ENCODE measurements at regions not wholly inside any gene's neighbourhood (a gene's known extent, or its start where the extent isn't known, plus 50 kb on each side); places are given as distances from the start of the nearest gene placed in this dataset.
"Not testable (repeated sequence)": the region's sequence is repeated elsewhere in the genome, so short reads cannot be mapped to it uniquely, and the experiment has no call there.

- no peaks in the 10 kb centered on the region for H3K9me3 ChIP-seq
- no peak overlapping the region for H3K4me3 ChIP-seq
- no peak for FAIRE-seq
- peak in 4 of 6 donors; percentile 2 to 25 (median 12) for DNase-seq
- H3K27ac ChIP-seq = no peak overlapping the region
- WGBS, 2 donors = 88% methylated on average over 3 of the region's 3 CpGs
- no peak for TF ChIP-seq CTCF (IDR thresholded peaks at IDR 0.05)
- peaks cover 0 to 11% (median 5%) of the 10 kb centered on the region in 3 donors for H3K4me1 ChIP-seq
- no peaks in the 10 kb centered on the region for H3K36me3 ChIP-seq
- ATAC-seq = no peak
- no peaks in the 10 kb centered on the region for H3K27me3 ChIP-seq
- intact Hi-C loops (cut with DNase I) = no loop called here
Measured at GRCh38 chr2:128416806-128417205, 98.1 kb upstream of the HS6ST1 start.

DNA sequence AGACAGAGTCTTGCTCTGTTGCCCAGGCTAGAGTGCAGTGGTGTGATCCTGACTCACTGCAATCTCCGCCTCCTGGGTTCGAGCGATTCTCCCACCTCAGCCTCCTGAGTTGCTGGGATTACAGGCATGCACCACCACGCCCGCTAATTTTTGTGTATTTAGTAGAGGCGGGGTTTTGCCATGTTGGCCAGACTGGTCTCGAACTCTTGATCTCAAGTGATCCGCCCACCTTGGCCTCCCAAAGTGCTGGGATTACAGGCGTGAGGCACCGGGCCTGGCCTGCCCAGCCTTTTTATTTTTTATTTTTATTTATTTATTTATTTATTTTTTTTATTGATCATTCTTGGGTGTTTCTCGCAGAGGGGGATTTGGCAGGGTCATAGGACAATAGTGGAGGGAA, 98.6 kb upstream of the HS6ST1 start:
- H3K36me3 ChIP-seq; H3K4me3 ChIP-seq; H3K9me3 ChIP-seq; intact Hi-C loops (cut with DNase I); H3K27ac ChIP-seq; FAIRE-seq; ATAC-seq; H3K27me3 ChIP-seq: not testable (repeated sequence)
- H3K4me1 ChIP-seq = peaks cover 0 to 11% (median 5%) of the 10 kb centered on the region in 3 donors
- peak in 3 of 6 donors; percentile 1 to 24 (median 11) for DNase-seq
- 95 to 96% methylated on average over 10 to 11 of the region's 11 CpGs for WGBS, 2 donors

DNA sequence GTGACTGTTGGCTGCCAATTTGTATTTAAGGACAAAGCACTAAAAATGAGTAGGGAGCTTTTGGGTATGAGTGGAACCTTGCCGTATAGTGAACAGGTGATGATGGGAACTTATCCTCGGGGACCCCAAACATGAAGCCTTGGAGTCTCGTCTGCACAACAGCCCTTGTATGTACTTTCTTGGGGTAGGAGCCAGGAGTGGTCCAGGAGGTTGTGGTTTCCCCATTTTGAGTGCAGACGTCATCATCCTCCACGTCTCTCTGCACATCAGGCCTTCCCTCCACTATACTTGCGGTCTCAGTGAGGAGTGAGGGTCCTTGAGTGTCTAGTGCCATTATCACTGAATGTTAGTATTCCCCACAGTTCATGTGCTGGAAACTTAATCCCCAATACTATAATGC, 101.5 kb upstream of the HS6ST1 start:
- H3K36me3 ChIP-seq = no peaks in the 10 kb centered on the region
- no peaks in the 10 kb centered on the region for H3K9me3 ChIP-seq
- DNase-seq = peak in 2 of 6 donors; percentile 4 to 6
- no peak for TF ChIP-seq CTCF (IDR thresholded peaks at IDR 0.05)
- H3K4me1 ChIP-seq = peaks cover 0 to 6% (median 0%) of the 10 kb centered on the region in 3 donors
- no peaks in the 10 kb centered on the region for H3K27me3 ChIP-seq
- H3K4me3 ChIP-seq = no peak overlapping the region
- WGBS, 2 donors = 93% methylated on average over 6 of the region's 6 CpGs
- FAIRE-seq = no peak
- intact Hi-C loops (cut with DNase I) = no loop called here
- H3K27ac ChIP-seq = peak overlapping the region in 3 of 4 donors; percentile 11 to 43 (median 22)
- ATAC-seq = no peak

DNA sequence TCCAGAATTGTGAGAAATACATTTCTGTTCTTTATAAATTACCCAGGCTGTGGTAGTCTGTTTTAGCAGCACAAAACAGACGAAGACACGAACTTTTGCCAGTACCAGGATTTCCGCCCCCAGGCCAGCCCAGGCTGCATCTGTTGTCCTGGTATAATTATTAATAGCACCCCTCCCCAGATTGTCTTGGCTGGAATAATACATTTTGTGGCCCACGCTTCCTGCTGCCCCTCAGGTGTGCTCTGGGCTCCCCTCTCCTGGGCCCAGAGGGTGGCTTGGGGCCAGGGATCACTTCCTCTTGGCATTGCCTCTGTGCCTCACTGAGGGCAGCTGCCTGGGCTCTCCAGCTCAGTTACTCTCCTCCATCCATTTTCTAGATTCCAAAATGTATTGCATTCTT, 102.1 kb upstream of the HS6ST1 start:
- DNase-seq = peak in 4 of 6 donors; percentile 23 to 67 (median 48)
- Histone ChIP-seq H3K4me1 (peaks cover 0 to under 1% (median 0%) of the 10 kb centered on the region in 3 donors), H3K4me3 (no peak overlapping the region), H3K36me3 (no peaks in the 10 kb centered on the region), H3K27me3 (no peaks in the 10 kb centered on the region), H3K9me3 (no peaks in the 10 kb centered on the region), H3K27ac (peak overlapping the region in 2 of 4 donors; percentile 22 to 43)
- intact Hi-C loops (cut with DNase I) = no loop called here
- FAIRE-seq = no peak
- 61 to 71% methylated on average over 4 of the region's 4 CpGs for WGBS, 2 donors
- ATAC-seq = peak; percentile 48 to 73 (median 61)
- TF ChIP-seq CTCF (IDR thresholded peaks at IDR 0.05) = no peak

GRCh38 chr2:128421286-128421685, 102.6 kb upstream of the HS6ST1 start:
- intact Hi-C loops (cut with DNase I) = no loop called here
- no peak for TF ChIP-seq CTCF (IDR thresholded peaks at IDR 0.05)
- 91 to 92% methylated on average over 9 of the region's 9 CpGs for WGBS, 2 donors
- Histone ChIP-seq H3K9me3 (no peaks in the 10 kb centered on the region), H3K27ac (peak overlapping the region in 3 of 4 donors; percentile 16 to 43 (median 22)), H3K4me3 (no peak overlapping the region), H3K4me1 (no peaks in the 10 kb centered on the region), H3K36me3 (no peaks in the 10 kb centered on the region), H3K27me3 (no peaks in the 10 kb centered on the region)
- no peak for FAIRE-seq
- ATAC-seq = no peak
- DNase-seq = peak in 3 of 6 donors; percentile 3 to 29 (median 8)

Measured in pancreas (tissue), 10 donors.